ENCODE measurements at regions not wholly inside any gene's neighbourhood (a gene's known extent, or its start where the extent isn't known, plus 50 kb on each side); places are given as distances from the start of the nearest gene placed in this dataset.

- TF ChIP-seq CTCF (IDR thresholded peaks at IDR 0.05) (no peak), EP300 (IDR thresholded peaks at IDR 0.05) (no peak)
Measured at GRCh38 chr9:88809355-88810161, 181.7 kb upstream of the S1PR3 start.
